ENCODE measurements at regions not wholly inside any gene's neighbourhood (a gene's known extent, or its start where the extent isn't known, plus 50 kb on each side); places are given as distances from the start of the nearest gene placed in this dataset.
"Not testable (repeated sequence)": the region's sequence is repeated elsewhere in the genome, so short reads cannot be mapped to it uniquely, and the experiment has no call there.

GRCh38 chr4:102397056-102397455, 51.8 kb upstream of the SLC39A8 start:
- H3K27me3 ChIP-seq; intact Hi-C loops (cut with DNase I); DNase-seq; H3K9me3 ChIP-seq; H3K27ac ChIP-seq; H3K4me3 ChIP-seq; H3K4me1 ChIP-seq (ENCODE audit: insufficient read depth); H3K36me3 ChIP-seq: not testable (repeated sequence)
- 93 to 97% (median 96%) methylated on average over 5 of the region's 5 CpGs for WGBS, 3 donors

GRCh38 chr4:102399021-102399420, 53.7 kb upstream of the SLC39A8 start:
- no peak overlapping the region for H3K27ac ChIP-seq
- 38 to 69% (median 57%) methylated on average over 1 of the region's 1 CpG for WGBS, 3 donors
- H3K9me3 ChIP-seq: no peaks in the 10 kb centered on the region
- H3K27me3 ChIP-seq: no peaks in the 10 kb centered on the region
- no peaks in the 10 kb centered on the region for H3K4me1 ChIP-seq (ENCODE audit: insufficient read depth)
- H3K36me3 ChIP-seq: no peaks in the 10 kb centered on the region
- TF ChIP-seq CTCF (IDR thresholded peaks at IDR 0.05) (no peak), EP300 (IDR thresholded peaks at IDR 0.05) (no peak), POLR2A (IDR thresholded peaks at IDR 0.05) (no peak)
- intact Hi-C loops (cut with DNase I): no loop called here
- H3K4me3 ChIP-seq: no peak overlapping the region
- no peak for DNase-seq

- H3K27ac ChIP-seq: no peak overlapping the region
- TF ChIP-seq CTCF (IDR thresholded peaks at IDR 0.05) (no peak), POLR2A (IDR thresholded peaks at IDR 0.05) (no peak), EP300 (IDR thresholded peaks at IDR 0.05) (no peak)
- intact Hi-C loops (cut with DNase I): no loop called here
- no peaks in the 10 kb centered on the region for H3K4me1 ChIP-seq (ENCODE audit: insufficient read depth)
- H3K4me3 ChIP-seq: no peak overlapping the region
- no peaks in the 10 kb centered on the region for H3K9me3 ChIP-seq
- WGBS, 3 donors: 88 to 93% (median 91%) methylated on average over 4 of the region's 4 CpGs
- H3K27me3 ChIP-seq: no peaks in the 10 kb centered on the region
- no peaks in the 10 kb centered on the region for H3K36me3 ChIP-seq
- no peak for DNase-seq
These were observed 55.6 kb upstream of the SLC39A8 start for GRCh38 chr4:102400898-102401297.

- TF ChIP-seq CTCF (IDR thresholded peaks at IDR 0.05) (no peak), EP300 (IDR thresholded peaks at IDR 0.05) (no peak), POLR2A (IDR thresholded peaks at IDR 0.05) (no peak)
- Histone ChIP-seq H3K4me3 (no peak overlapping the region), H3K36me3 (no peaks in the 10 kb centered on the region), H3K4me1 (ENCODE audit: insufficient read depth) (no peaks in the 10 kb centered on the region), H3K9me3 (no peaks in the 10 kb centered on the region), H3K27ac (no peak overlapping the region), H3K27me3 (no peaks in the 10 kb centered on the region)
- WGBS, 3 donors: 87 to 91% (median 87%) methylated on average over 2 of the region's 2 CpGs
- intact Hi-C loops (cut with DNase I): no loop called here
- DNase-seq: no peak
These were observed 56.9 kb upstream of the SLC39A8 start for GRCh38 chr4:102402223-102402622.

- H3K4me1 ChIP-seq (ENCODE audit: insufficient read depth): no peaks in the 10 kb centered on the region
- peaks cover 2% of the 10 kb centered on the region for H3K36me3 ChIP-seq
- WGBS, 3 donors: 58 to 79% (median 69%) methylated on average over 3 of the region's 3 CpGs
- intact Hi-C loops (cut with DNase I): no loop called here
- no peaks in the 10 kb centered on the region for H3K27me3 ChIP-seq
- H3K27ac ChIP-seq: no peak overlapping the region
- no peak overlapping the region for H3K4me3 ChIP-seq
- no peak for TF ChIP-seq CTCF (IDR thresholded peaks at IDR 0.05)
- TF ChIP-seq POLR2A (IDR thresholded peaks at IDR 0.05): no peak
- TF ChIP-seq EP300 (IDR thresholded peaks at IDR 0.05): no peak
- no peaks in the 10 kb centered on the region for H3K9me3 ChIP-seq
- no peak for DNase-seq
These were observed 57.8 kb upstream of the SLC39A8 start for GRCh38 chr4:102403116-102403515.

Data from ovary (tissue), 7 donors.